ENCODE measurements at regions not wholly inside any gene's neighbourhood (a gene's known extent, or its start where the extent isn't known, plus 50 kb on each side); places are given as distances from the start of the nearest gene placed in this dataset.

GRCh38 chr15:95469496-95470000 is 861.0 kb upstream of the NR2F2 start:
- TF ChIP-seq, protein P1, sequence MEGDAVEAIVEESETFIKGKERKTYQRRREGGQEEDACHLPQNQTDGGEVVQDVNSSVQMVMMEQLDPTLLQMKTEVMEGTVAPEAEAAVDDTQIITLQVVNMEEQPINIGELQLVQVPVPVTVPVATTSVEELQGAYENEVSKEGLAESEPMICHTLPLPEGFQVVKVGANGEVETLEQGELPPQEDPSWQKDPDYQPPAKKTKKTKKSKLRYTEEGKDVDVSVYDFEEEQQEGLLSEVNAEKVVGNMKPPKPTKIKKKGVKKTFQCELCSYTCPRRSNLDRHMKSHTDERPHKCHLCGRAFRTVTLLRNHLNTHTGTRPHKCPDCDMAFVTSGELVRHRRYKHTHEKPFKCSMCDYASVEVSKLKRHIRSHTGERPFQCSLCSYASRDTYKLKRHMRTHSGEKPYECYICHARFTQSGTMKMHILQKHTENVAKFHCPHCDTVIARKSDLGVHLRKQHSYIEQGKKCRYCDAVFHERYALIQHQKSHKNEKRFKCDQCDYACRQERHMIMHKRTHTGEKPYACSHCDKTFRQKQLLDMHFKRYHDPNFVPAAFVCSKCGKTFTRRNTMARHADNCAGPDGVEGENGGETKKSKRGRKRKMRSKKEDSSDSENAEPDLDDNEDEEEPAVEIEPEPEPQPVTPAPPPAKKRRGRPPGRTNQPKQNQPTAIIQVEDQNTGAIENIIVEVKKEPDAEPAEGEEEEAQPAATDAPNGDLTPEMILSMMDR (IDR thresholded peaks at IDR 0.05), result no peak
- TF ChIP-seq NR2C2 (CRISPR knock-in tag; IDR thresholded peaks at IDR 0.05), result no peak
- no peak for TF ChIP-seq TEAD4 (CRISPR knock-in tag; IDR thresholded peaks at IDR 0.05)
- no peak for TF ChIP-seq ELF4 (CRISPR knock-in tag; IDR thresholded peaks at IDR 0.05; ENCODE audit: low read depth)
- TF ChIP-seq ZNF423 (CRISPR knock-in tag; IDR thresholded peaks at IDR 0.05), result no peak
- no peak for TF ChIP-seq OVOL2 (CRISPR knock-in tag; IDR thresholded peaks at IDR 0.05; ENCODE audit: borderline replicate concordance)
- TF ChIP-seq HMGXB4 (CRISPR knock-in tag; IDR thresholded peaks at IDR 0.05), result no peak
- no peak for TF ChIP-seq SMAD3 (CRISPR knock-in tag; IDR thresholded peaks at IDR 0.05; ENCODE audit: borderline replicate concordance)
- TF ChIP-seq, protein P2, sequence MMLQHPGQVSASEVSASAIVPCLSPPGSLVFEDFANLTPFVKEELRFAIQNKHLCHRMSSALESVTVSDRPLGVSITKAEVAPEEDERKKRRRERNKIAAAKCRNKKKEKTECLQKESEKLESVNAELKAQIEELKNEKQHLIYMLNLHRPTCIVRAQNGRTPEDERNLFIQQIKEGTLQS (CRISPR knock-in tag; conservative IDR thresholded peaks at IDR 0.05), result no peak
- TF ChIP-seq FOXP1 (CRISPR knock-in tag; IDR thresholded peaks at IDR 0.05; ENCODE audit: borderline replicate concordance), result no peak
